GM19025 (cell line): ENCODE measurements at regions not wholly inside any gene's neighbourhood (a gene's known extent, or its start where the extent isn't known, plus 50 kb on each side); places are given as distances from the start of the nearest gene placed in this dataset.
"Not testable (repeated sequence)": the region's sequence is repeated elsewhere in the genome, so short reads cannot be mapped to it uniquely, and the experiment has no call there.

Experiments used
- ATAC-seq: cut with Tn5 transposase; IDR thresholded peaks from one replicate; pipeline ENCODE4 v1.9.1; 2021; ENCODE audit warnings: mild to moderate bottlenecking, low read depth, moderate library complexity; ENCODE audit not compliant: unreplicated experiment

- ATAC-seq: no peak
Observed at GRCh38 chr15:26134152-26134551, 271.0 kb upstream of the ATP10A start.

- ATAC-seq: no peak
Observed at GRCh38 chr15:26132811-26133210, 269.7 kb upstream of the ATP10A start.

- ATAC-seq: no peak
Observed at GRCh38 chr15:26129852-26130251, 266.7 kb upstream of the ATP10A start.

GRCh38 chr15:26128611-26129140 lies 265.5 kb upstream of the ATP10A start:
- ATAC-seq: no peak

GRCh38 chr15:26126819-26127387 lies 263.8 kb upstream of the ATP10A start:
- no peak for ATAC-seq

- ATAC-seq: no peak
Observed at GRCh38 chr15:26126070-26126469, 262.9 kb upstream of the ATP10A start.

GRCh38 chr15:26125664-26126063 lies 262.5 kb upstream of the ATP10A start:
- ATAC-seq: no peak

GRCh38 chr15:26119322-26119721 lies 256.2 kb upstream of the ATP10A start:
- no peak for ATAC-seq

- no peak for ATAC-seq
Observed at GRCh38 chr15:26115229-26115943, 252.3 kb upstream of the ATP10A start.

- ATAC-seq: not testable (repeated sequence)
Observed at GRCh38 chr15:26114128-26114527, 251.0 kb upstream of the ATP10A start.

GRCh38 chr15:26113296-26113695 lies 250.2 kb upstream of the ATP10A start:
- ATAC-seq: no peak

GRCh38 chr15:26109203-26109602 lies 246.1 kb upstream of the ATP10A start:
- no peak for ATAC-seq

GRCh38 chr15:26106556-26106955 lies 243.4 kb upstream of the ATP10A start:
- no peak for ATAC-seq

GRCh38 chr15:26103002-26103404 lies 239.9 kb upstream of the ATP10A start:
- no peak for ATAC-seq

- no peak for ATAC-seq
Observed at GRCh38 chr15:26102365-26102764, 239.2 kb upstream of the ATP10A start.

- no peak for ATAC-seq
Observed at GRCh38 chr15:26101443-26101842, 238.3 kb upstream of the ATP10A start.

GRCh38 chr15:26098801-26099200 lies 235.7 kb upstream of the ATP10A start:
- ATAC-seq: no peak

- no peak for ATAC-seq
Observed at GRCh38 chr15:26097216-26097615, 234.1 kb upstream of the ATP10A start.

GRCh38 chr15:26096581-26096980 lies 233.5 kb upstream of the ATP10A start:
- no peak for ATAC-seq

GRCh38 chr15:26095710-26096330 lies 232.7 kb upstream of the ATP10A start:
- ATAC-seq: no peak

- ATAC-seq: no peak
Observed at GRCh38 chr15:26091184-26091583, 228.1 kb upstream of the ATP10A start.

- no peak for ATAC-seq
Observed at GRCh38 chr15:26087881-26088280, 224.8 kb upstream of the ATP10A start.
